GM10266 (cell line): ENCODE measurements at regions not wholly inside any gene's neighbourhood (a gene's known extent, or its start where the extent isn't known, plus 50 kb on each side); places are given as distances from the start of the nearest gene placed in this dataset.

Experiments used
- DNase-seq: peaks from one replicate; pipeline ENCODE4 v3.0.0; 2012; ENCODE audit errors: extremely low spot score
- TF ChIP-seq, protein P1 (sequence below): IDR thresholded peaks from 2 replicates; pipeline ENCODE4 v1.5.1; 2012; ENCODE audit warnings: mild to moderate bottlenecking, low read depth; ENCODE audit not compliant: control insufficient read depth, insufficient read depth; ENCODE audit errors: missing control alignments

DNA sequence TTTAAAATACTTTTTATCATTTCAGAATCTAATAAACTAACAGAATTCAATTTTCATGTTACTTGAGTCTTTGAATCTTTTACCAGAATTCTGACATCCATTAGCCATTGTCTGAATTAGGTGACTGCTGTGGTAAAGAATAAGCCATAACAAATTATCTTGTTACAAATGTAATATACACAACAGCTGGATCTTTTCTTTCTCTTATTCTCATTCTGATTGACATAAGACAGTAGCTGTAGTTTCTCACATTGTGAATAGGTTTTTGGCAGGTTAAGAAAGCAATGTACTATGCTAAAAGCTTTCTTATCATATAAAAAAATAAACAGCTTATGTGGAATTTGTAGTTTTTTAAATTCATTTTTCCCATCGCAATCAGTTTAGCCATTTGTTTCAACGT is 734.0 kb upstream of the PCDH9 start:
- no peak for DNase-seq
- TF ChIP-seq, protein P1, sequence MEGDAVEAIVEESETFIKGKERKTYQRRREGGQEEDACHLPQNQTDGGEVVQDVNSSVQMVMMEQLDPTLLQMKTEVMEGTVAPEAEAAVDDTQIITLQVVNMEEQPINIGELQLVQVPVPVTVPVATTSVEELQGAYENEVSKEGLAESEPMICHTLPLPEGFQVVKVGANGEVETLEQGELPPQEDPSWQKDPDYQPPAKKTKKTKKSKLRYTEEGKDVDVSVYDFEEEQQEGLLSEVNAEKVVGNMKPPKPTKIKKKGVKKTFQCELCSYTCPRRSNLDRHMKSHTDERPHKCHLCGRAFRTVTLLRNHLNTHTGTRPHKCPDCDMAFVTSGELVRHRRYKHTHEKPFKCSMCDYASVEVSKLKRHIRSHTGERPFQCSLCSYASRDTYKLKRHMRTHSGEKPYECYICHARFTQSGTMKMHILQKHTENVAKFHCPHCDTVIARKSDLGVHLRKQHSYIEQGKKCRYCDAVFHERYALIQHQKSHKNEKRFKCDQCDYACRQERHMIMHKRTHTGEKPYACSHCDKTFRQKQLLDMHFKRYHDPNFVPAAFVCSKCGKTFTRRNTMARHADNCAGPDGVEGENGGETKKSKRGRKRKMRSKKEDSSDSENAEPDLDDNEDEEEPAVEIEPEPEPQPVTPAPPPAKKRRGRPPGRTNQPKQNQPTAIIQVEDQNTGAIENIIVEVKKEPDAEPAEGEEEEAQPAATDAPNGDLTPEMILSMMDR = no peak

DNA sequence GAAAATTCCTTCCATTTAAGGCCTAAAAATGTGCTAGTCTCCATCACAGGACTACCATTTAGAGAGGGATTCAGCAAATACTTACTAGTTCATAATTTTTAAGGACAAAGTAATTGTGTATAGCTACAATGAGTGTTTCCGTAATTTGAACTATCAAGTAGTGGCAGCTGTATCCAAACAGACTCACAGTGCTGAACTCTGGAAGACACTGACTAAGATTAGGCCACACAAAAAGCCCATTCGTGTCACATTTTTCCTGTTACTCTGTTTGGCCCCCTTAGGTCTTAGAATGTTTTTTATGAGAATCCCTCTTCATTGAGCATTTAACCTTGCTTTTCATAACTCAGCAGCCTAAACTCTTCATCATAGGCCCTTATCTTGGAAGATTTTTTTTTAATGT is 731.2 kb upstream of the PCDH9 start:
- DNase-seq = no peak
- TF ChIP-seq, protein P1 = no peak

DNA sequence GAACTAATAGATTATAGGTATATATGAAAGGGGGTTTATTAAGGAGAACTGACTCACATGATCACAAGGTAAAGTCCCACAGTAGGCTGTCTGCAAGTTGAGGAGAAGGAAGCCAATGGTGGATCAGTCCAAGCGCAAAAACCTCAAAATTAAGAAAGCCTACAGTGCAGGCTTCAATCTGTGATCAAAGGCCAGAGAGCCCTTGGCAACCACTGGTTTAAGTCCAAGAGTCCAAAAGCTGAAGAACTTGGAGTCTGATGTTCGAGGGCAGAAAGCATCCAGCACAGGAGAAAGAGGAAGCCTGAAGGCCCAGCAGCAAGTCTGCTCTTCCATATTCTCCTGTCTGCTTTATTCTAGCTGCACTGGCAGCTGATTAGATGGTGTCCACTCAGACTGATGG is 721.3 kb upstream of the PCDH9 start:
- TF ChIP-seq, protein P1 = no peak
- no peak for DNase-seq

DNA sequence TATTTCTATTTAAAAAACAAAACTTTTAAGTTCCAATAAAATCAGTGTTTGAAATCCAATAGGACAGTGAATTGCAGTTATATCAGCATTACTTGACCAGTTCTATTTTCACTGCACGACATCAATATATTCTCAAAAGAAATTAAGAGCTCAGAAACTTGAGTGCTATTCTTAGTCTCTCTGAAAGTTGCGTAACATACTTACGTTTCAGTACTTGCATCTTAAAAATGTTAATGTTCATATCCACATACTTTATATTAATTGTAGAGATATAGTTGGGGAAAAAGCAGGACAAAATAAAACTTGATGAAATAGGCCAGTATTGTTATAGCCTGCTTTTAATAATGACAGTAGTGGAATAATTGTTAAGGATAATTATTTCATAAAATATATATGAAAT is 720.5 kb upstream of the PCDH9 start:
- DNase-seq = no peak
- TF ChIP-seq, protein P1 = no peak

DNA sequence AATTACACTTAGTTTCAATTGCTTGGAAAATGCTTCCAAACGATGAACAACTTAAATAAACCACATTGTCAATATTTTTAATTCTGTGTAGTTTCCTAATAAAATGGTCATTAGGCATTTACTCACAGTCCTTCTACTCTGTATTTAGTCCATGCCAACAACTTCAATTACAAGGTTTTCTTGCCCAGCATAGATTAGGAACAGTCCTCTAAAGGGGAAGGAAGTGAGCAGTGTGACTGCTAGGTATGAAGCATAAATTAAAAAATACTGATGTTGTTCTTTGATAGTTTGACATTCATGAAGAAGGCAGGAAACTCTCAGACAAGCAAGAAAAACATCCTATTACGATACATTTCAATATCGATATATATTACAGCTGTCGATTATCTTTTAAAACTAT is 716.0 kb upstream of the PCDH9 start:
- TF ChIP-seq, protein P1 = no peak
- no peak for DNase-seq

DNA sequence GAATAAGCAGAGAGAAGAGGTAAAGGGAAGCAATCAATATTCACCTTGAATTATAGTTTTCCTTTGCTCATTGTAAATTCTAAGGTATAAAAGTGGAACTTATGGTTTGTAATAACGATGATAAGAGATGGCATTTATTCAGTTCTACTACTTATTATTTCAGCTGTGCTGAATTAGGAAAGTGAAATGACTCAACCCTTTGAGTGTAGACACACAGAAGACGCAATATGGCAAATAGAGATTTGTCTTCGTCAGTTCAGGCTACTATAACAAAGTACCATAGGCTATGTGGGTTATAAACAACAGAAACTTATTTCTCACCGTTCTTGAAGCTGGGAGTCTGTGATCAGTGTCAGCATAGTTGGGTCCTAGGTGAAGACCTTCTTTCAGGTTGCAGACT is 713.0 kb upstream of the PCDH9 start:
- TF ChIP-seq, protein P1 = no peak
- no peak for DNase-seq

DNA sequence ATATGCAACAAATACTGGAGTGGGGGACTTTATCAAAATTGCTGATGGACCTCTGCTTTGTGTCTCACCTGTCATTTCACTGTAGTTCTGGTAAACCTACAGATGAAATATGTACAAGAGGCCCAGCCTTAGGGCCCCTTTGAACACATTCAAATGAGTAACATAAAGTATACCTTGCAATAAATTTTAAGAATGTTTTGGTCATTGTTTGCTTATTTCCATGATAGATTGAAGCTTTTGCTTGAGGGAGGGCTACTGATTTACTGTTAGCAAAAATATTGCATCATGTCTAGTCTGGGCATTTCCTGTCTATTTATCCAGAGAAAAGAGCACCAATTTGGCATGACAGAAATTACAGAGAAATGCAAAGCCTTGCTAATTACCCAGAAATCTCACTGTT is 705.5 kb upstream of the PCDH9 start:
- no peak for DNase-seq
- TF ChIP-seq, protein P1 = no peak
